A673 (cell line): ENCODE measurements at regions not wholly inside any gene's neighbourhood (a gene's known extent, or its start where the extent isn't known, plus 50 kb on each side); places are given as distances from the start of the nearest gene placed in this dataset.
A peak's percentile ranks its signal among the peaks of the same experiment; 100 is the strongest.

Experiments
- BruUV-seq: library from RNA; stranded (reverse); fragments of 400-500 nt; replicated peaks from 2 replicates; lab custom pipeline; 2021; lab: Mats Ljungman, UMichigan
- CTCF ChIA-PET: fragments of 300-600 bp; sonication (Branson Sonifier 250); formaldehyde crosslinking; loops from one replicate; lab custom pipeline; 2022; ENCODE audit warnings: antibody characterized with exemption; lab: Charles Lee
- POLR2A ChIA-PET: fragments of 300-600 bp; sonication (Branson Sonifier 250); formaldehyde crosslinking; loops from one replicate; lab custom pipeline; 2022; ENCODE audit warnings: antibody characterized with exemption; ENCODE audit not compliant: low non-redundant PET; lab: Charles Lee
- DNase-seq: peaks from one replicate; pipeline ENCODE4 v3.0.0-alpha.2; 2015; ENCODE audit warnings: low spot score
- H3K27ac ChIP-seq: fragments of 200-600 bp; sonication (generic); 2 replicates; pipeline ENCODE4 v1.5.1; 2016; ENCODE audit warnings: mixed run types, low read depth, mild to moderate bottlenecking, mixed read lengths, antibody characterized with exemption, low read length; ENCODE audit not compliant: poor library complexity, severe bottlenecking
- H3K27me3 ChIP-seq: fragments of 200-600 bp; sonication (generic); replicated peaks from 2 replicates; pipeline ENCODE4 v1.6.1; 2017; ENCODE audit warnings: mixed run types, low read depth, mild to moderate bottlenecking, mixed read lengths, antibody characterized with exemption, low read length; ENCODE audit not compliant: insufficient read depth, poor library complexity
- H3K36me3 ChIP-seq: fragments of 200-600 bp; sonication (generic); 2 replicates; pipeline ENCODE4 v1.6.1; 2016; ENCODE audit warnings: mixed run types, mild to moderate bottlenecking, mixed read lengths, antibody characterized with exemption, low read length; ENCODE audit not compliant: insufficient read depth, poor library complexity, severe bottlenecking
- H3K4me1 ChIP-seq: fragments of 200-600 bp; sonication (generic); 2 replicates; pipeline ENCODE4 v1.6.1; 2017; ENCODE audit warnings: mixed run types, mild to moderate bottlenecking, mixed read lengths, antibody characterized with exemption, low read length; ENCODE audit not compliant: insufficient read depth, poor library complexity, severe bottlenecking
- H3K4me3 ChIP-seq: fragments of 200-600 bp; sonication (generic); 2 replicates; pipeline ENCODE4 v1.5.1; 2016; ENCODE audit warnings: low read depth, mixed run types, mild to moderate bottlenecking, mixed read lengths, low read length; ENCODE audit not compliant: poor library complexity, severe bottlenecking
- H3K9me3 ChIP-seq: fragments of 200-600 bp; sonication (generic); 2 replicates; pipeline ENCODE4 v1.6.1; 2016; ENCODE audit warnings: mixed run types, low read depth, mild to moderate bottlenecking, mixed read lengths, antibody characterized with exemption, low read length; ENCODE audit not compliant: poor library complexity, severe bottlenecking
- EZH2 ChIP-seq: fragments of 200-600 bp; sonication (generic); IDR thresholded peaks from 2 replicates; pipeline ENCODE4 v1.6.1; 2017; ENCODE audit warnings: borderline replicate concordance, low read depth, mild to moderate bottlenecking, mixed read lengths, antibody characterized with exemption, low read length; ENCODE audit not compliant: poor library complexity, severe bottlenecking
- intact Hi-C: fragments of 100-400 bp; cut with micrococcal nuclease; formaldehyde crosslinking; loops from one replicate; pipeline ENCODE4 v1.10.0; 2022; ENCODE audit not compliant: unreplicated experiment
- TF ChIP-seq, protein P1 (sequence below): fragments of 300-800, 200-600 bp; sonication (generic); conservative IDR thresholded peaks from 2 replicates; pipeline ENCODE4 v1.5.1; 2017; ENCODE audit warnings: low read depth, mild to moderate bottlenecking, antibody characterized with exemption, low read length, moderate library complexity, mixed read lengths

- ChIA-PET CTCF (interaction anchor here (1.3 kb wide), 1 partner anchor 11 kb away, joined by 3 read pairs; no protein-coding TSS in a partner anchor), POLR2A (no interaction called here)
- BruUV-seq = no TSS peak
- TF ChIP-seq, protein P1, sequence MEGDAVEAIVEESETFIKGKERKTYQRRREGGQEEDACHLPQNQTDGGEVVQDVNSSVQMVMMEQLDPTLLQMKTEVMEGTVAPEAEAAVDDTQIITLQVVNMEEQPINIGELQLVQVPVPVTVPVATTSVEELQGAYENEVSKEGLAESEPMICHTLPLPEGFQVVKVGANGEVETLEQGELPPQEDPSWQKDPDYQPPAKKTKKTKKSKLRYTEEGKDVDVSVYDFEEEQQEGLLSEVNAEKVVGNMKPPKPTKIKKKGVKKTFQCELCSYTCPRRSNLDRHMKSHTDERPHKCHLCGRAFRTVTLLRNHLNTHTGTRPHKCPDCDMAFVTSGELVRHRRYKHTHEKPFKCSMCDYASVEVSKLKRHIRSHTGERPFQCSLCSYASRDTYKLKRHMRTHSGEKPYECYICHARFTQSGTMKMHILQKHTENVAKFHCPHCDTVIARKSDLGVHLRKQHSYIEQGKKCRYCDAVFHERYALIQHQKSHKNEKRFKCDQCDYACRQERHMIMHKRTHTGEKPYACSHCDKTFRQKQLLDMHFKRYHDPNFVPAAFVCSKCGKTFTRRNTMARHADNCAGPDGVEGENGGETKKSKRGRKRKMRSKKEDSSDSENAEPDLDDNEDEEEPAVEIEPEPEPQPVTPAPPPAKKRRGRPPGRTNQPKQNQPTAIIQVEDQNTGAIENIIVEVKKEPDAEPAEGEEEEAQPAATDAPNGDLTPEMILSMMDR = 0 out of 2 replicates have a peak, but pooled peaks have one; percentile 22
- no peak for TF ChIP-seq EZH2
- peak; percentile 53 for DNase-seq
- H3K4me3 ChIP-seq = no peak overlapping the region
- no peak overlapping the region for H3K27ac ChIP-seq
- no peaks in the 10 kb centered on the region for H3K36me3 ChIP-seq
- H3K9me3 ChIP-seq = no peaks in the 10 kb centered on the region
- intact Hi-C loops = loop anchor here (10.0 kb wide), 1 partner anchor 123 kb away; no protein-coding TSS in a partner anchor
- no peaks in the 10 kb centered on the region for H3K4me1 ChIP-seq
- no peaks in the 10 kb centered on the region for H3K27me3 ChIP-seq
These were observed 156.2 kb downstream of the COG6 start for GRCh38 chr13:39811696-39812095.

DNA sequence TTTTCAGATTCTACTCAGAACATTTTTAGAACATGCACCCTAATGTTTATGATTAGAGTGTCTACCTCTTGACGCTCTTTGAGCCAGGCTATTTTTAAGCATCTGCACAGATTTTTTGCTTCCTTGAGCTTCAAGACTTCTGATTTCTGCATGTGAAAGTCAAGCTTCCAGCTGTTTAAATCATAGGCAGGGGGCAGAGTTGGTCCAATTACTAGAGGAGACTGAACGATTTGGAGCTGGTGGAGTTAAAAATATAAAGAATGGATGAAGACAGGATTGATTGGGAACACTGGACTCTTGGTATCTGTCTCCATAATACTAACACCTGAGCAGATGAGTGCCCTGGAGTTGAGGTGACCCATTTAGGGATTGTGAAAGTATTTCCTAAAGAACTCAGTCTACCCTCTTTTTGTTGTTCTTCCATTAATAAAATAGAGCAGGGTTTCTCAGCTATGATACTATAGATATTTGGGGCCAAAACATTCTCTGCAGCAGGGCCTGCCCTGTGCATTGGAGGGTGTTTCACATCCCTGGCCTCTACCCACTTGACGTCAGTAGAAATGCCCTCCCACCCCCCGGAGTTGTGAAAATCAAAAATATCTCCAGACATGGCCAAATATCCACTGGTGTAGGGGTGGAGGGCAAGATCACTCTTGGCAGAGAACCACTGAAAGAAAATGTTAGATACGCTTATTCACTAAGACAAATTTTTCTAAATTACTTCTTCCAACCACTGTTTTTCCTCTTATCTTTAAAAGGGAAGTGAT lies 160.1 kb downstream of the COG6 start:
- H3K27ac ChIP-seq = no peak overlapping the region
- intact Hi-C loops = loop anchor here (10.0 kb wide), 1 partner anchor 119 kb away; no protein-coding TSS in a partner anchor
- DNase-seq = no peak
- no peaks in the 10 kb centered on the region for H3K36me3 ChIP-seq
- H3K4me3 ChIP-seq = no peak overlapping the region
- H3K27me3 ChIP-seq = no peaks in the 10 kb centered on the region
- ChIA-PET CTCF (interaction anchor here (1.1 kb wide), 1 partner anchor 127 kb away, joined by 3 read pairs; no protein-coding TSS in a partner anchor), POLR2A (no interaction called here)
- TF ChIP-seq, protein P1 = 0 out of 2 replicates have a peak, but pooled peaks have one; percentile 25
- TF ChIP-seq EZH2 = no peak
- peaks cover 18% of the 10 kb centered on the region for H3K4me1 ChIP-seq
- no peaks in the 10 kb centered on the region for H3K9me3 ChIP-seq
- BruUV-seq = no TSS peak

DNA sequence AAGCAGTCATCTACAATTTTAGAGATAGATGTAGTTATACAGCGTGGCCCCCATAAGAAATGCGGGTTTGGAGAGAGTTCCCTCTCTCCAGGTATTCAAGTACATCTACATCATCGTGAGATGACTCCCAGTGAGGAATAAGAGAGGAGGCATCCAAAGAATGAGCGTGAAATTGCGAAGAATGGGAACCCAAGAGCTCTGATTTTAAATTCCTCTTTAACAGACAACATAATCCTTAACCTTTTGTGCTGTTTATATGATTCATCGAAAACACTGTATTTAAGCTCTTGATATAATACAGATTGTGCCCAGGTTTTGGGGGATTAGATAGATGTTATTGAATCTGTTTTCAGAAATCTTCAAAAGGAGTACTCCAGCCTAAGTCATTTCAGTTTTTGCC lies 161.5 kb downstream of the COG6 start:
- CTCF ChIA-PET = no interaction called here
- no peaks in the 10 kb centered on the region for H3K9me3 ChIP-seq

More for the DNA sequence above, 161.5 kb downstream of the COG6 start:
- intact Hi-C loops = loop anchor here (10.0 kb wide), 1 partner anchor 118 kb away; no protein-coding TSS in a partner anchor
- no peaks in the 10 kb centered on the region for H3K27me3 ChIP-seq
- peak; percentile 73 for DNase-seq
- H3K4me1 ChIP-seq = peaks cover 30% of the 10 kb centered on the region
- POLR2A ChIA-PET = interaction anchor here (0.6 kb wide), 1 partner anchor 651 kb away, joined by 11 read pairs; no protein-coding TSS in a partner anchor
- BruUV-seq = no TSS peak
- H3K4me3 ChIP-seq = no peak overlapping the region
- H3K36me3 ChIP-seq = no peaks in the 10 kb centered on the region
- H3K27ac ChIP-seq = no peak overlapping the region
- TF ChIP-seq EZH2 = no peak
- TF ChIP-seq, protein P1 = no peak
